HG02642 (cell line): ENCODE measurements at regions not wholly inside any gene's neighbourhood (a gene's known extent, or its start where the extent isn't known, plus 50 kb on each side); places are given as distances from the start of the nearest gene placed in this dataset.
"Not testable (repeated sequence)": the region's sequence is repeated elsewhere in the genome, so short reads cannot be mapped to it uniquely, and the experiment has no call there.

ENCODE experiments used
- ATAC-seq: cut with Tn5 transposase; IDR thresholded peaks from one replicate; pipeline ENCODE4 v1.9.1; 2021; ENCODE audit warnings: mild to moderate bottlenecking; ENCODE audit not compliant: unreplicated experiment, poor library complexity

DNA sequence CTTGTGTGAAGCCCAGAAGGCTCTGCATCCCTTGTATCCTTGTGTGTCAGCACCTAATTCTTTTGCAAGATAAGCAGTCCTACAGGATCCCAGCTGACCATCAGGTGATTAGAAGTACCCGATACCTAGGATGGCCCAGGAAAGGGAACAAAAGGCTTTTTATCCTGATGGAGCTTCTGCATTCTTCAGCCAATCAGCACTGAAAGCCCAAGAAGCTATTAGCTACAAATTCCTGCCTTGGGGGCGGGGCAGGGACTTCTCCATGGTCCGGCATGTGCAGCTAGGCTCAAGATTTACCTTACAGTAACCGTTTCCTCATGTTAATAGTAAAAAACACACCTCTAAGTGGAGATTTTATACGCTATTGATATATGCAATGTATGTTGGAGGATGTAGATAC is 264.6 kb upstream of the THUMPD2 start:
- no peak for ATAC-seq

DNA sequence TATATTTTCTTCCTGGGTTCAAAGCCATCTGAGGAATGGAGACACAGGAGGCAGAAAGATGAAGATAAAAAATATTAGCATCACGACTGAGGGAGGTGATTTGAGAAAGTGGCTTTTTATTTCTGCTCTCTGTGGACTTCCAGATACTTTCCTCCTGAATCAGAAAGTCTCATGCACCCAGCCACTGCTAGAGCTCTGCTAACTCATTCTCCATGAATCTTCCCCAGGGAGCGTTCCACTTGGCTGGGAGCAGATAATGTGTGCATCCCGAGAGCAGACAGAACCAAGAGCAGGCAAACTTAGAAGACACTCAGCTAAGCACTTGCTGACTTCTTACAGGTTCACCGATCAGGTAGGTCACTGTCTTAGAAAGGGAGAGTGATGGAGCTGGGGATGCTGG is 264.1 kb upstream of the THUMPD2 start:
- ATAC-seq: no peak

DNA sequence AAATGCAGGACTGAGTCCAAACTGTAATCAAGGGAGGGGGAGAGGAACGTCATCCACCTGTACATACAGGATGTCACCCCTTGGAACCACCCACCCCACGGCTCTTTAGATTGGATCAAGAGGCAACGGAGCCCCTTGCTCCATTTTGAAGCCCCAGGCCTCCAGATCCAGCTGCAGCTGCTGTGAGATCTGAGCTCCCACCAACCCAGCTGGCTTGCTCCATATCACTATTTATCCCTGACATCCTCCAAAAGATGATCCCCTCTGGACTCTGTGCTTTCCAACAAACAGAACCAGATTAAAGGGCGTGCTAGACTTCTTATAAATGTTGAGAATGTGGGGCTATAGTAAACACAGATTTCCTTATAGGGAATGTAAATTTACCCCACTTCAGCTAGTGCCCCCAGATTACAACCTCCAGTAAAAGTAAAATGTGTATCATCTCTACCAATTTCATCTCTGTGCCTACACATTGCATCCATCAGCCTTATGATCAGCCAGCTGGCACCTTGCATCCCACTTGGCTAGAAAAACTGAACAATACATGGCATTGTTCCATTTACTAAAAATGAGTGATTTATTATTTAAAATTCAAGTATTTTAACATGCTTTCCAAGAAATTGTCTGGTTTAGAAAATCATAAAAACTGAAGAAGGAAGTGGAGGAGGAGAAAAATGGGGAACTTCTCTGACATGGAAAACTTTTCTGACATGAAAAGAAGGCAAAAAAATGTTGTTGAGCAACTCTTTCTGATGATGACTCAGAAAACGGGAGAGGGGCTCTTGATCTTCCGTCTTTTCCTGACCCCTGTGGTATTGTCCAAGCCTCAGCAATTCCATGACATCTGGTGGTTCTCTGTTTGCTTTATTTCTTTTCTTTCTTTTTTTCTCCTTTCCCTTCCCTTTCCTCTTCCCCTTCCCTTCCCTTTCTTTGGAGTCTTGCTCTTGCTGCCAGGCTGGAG is 262.6 kb upstream of the THUMPD2 start:
- no peak for ATAC-seq

DNA sequence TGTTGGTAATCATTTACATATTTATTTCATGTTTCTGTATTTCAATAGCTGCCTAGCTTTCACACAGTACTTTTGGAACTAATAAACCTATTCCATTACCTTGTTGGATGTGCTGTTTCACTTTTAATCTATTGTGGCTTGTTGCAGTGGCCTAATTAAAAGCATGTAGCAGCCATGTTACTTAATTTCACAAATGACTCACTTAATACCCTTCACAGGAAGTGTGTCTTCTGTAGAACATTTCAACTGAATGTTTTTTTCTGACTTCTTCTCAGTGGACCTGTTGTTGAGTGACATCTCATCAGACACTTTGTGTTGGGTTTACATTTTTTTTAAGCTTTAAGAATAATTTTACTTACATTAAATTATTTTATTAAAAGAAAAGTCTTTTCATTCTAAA is 260.5 kb upstream of the THUMPD2 start:
- no peak for ATAC-seq

DNA sequence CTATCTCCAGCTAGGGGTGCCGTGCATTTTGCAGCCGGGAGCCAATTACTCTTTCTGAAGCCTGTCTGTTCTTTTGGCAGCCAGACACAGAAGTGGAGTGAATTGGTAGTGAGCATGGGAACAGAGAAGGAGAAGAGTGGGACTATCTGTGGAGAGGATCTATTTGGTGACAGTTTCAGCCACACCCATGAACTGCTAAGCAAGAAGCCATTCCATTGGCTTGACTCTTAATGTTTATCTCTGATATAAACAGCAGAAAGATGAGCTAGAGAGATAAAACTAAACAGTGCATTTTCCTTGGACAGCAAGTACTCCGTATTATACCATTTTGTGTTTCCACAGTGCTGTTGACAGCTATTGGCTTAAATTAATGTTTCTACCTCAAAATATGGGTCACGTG is 259.6 kb upstream of the THUMPD2 start:
- no peak for ATAC-seq

GRCh38 chr2:40037303-40037702 is 258.2 kb upstream of the THUMPD2 start:
- no peak for ATAC-seq

- ATAC-seq: no peak
Measured at GRCh38 chr2:40036241-40036640, 257.2 kb upstream of the THUMPD2 start.

- ATAC-seq: no peak
Measured at GRCh38 chr2:40034801-40035200, 255.7 kb upstream of the THUMPD2 start.

- no peak for ATAC-seq
Measured at GRCh38 chr2:40034198-40034597, 255.1 kb upstream of the THUMPD2 start.

- no peak for ATAC-seq
Measured at GRCh38 chr2:40033781-40034180, 254.7 kb upstream of the THUMPD2 start.

DNA sequence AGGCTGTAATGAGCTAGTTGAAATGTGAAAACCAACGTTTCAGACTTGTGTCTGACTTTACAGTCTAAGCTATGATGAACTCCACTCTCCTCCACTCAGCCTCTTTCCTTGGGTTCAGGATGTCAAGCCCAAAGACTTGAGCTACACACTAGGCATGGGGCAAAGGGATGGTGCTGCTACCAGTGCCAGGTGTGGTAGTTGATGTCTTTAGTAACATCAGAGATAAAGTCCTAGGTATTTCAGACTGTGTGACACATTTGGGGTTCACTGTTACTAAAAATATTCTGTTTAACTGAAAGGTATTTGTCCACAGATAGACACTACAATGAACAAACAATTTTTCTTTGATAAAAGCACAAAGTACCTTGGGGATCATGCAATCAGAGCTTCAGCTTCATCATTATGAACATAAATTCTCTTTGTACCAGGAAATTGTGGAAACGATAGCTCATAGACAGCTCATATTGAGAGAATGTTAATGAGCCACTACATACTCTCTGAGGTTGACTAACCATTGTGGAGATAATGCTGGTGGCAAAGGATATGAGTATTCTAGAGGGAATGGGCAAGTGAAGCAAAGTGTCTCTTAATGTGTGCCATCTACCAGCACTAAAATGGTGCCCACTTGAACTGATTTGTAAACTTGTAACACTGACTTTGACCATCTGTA is 253.7 kb upstream of the THUMPD2 start:
- ATAC-seq: no peak

DNA sequence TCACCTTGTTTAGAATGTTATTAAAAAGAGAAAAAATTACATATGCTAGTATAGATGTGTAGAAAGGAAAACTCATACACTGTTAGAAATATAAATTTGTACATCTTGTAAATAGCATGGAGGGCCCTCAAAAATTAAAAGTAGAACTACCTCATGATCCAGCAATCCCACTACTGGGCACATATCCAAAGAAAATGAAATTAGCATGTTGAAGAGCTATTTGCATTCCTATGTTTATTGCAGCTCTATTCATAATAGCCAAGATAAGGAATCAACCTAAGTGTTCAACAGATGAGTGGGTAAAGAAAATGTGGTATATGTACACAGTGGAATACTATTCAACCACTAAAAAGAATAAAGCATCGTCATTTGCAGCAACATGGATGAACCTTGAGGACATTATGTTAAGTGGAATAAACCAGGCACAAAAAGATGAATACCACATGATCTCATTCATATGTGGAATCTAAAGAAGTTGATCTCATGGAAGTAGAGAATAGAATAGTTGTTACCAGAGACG is 251.5 kb upstream of the THUMPD2 start:
- no peak for ATAC-seq

- ATAC-seq: peak; percentile 74
Measured at GRCh38 chr2:40028792-40029488, 249.9 kb upstream of the THUMPD2 start.

GRCh38 chr2:40027968-40028367 is 248.9 kb upstream of the THUMPD2 start:
- no peak for ATAC-seq

DNA sequence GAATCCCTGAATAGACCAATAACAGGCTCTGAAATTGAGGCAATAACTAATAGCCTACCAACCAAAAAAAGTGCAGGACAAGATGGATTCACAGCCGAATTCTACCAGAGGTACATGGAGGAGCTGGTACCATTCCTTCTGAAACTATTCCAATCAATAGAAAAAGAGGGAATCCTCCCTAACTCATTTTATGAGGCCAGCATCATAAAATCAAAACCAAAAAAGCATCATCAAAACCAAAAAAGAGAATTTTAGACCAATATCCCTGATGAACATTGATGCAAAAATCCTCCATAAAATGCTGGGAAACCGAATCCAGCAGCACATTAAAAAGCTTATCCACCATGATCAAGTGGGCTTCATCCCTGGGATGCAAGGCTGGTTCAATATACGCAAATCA is 246.2 kb upstream of the THUMPD2 start:
- ATAC-seq: not testable (repeated sequence)

DNA sequence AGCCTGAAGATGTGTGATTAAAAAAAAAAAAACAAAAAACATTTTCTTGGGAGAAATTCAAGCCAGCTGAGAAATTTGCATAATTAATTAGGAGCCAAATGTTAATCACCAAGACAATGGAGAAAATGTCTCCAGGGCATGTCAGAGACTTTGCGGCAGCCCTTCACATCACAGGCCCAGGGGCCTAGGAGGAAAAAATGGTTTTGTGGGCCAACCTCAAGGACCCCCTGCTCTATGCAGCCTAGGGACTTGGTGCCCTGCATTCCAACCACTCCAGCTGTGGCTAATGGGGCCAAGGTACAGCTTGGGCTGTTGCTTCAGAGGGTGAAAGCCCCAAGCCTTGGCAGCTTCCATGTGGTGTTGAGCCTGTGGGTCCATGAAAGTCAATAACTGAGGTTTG is 241.9 kb upstream of the THUMPD2 start:
- no peak for ATAC-seq

GRCh38 chr2:40016151-40016885 is 237.3 kb upstream of the THUMPD2 start:
- ATAC-seq: no peak

- not testable (repeated sequence) for ATAC-seq
Measured at GRCh38 chr2:40013962-40014361, 234.9 kb upstream of the THUMPD2 start.

DNA sequence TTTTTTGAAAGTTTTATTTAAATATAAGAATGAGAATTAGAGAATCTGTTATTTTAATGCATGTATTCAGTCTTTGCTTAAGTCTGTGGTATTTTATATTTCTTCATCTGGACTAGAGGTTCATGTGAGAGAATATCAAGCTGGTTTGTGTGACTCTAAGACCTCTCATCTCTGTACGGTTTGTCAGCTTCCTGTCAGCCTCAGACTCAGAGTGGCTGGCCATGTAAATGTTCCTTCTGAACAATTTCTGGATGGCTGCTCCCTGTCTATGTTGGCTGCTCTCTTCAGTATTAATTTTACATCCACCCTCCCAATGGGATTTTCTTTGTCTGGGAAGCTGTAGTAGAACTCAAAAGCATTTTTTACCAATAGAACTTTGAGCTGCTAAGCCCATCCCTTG is 225.3 kb upstream of the THUMPD2 start:
- no peak for ATAC-seq

DNA sequence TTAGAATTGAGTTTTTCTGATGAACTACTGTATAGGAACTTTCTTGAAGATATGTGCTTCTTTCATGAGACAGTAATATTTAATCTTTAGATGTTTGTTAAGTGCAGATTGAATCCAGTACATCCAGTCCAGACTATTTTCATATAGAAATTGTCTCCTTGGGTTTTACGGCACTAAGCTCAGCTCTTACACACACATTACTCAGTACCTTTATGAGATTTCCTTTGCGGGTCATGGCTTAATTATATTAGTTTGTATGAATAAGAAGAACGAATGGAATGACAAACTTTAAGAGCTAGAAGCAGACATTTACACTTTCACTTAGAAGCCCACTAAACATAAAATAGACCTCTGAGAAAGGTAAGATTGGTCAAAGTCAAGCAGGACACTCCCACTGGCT is 223.3 kb upstream of the THUMPD2 start:
- ATAC-seq: no peak
